ENCODE measurements at regions not wholly inside any gene's neighbourhood (a gene's known extent, or its start where the extent isn't known, plus 50 kb on each side); places are given as distances from the start of the nearest gene placed in this dataset.

- peaks cover 0 to 24% (median 0%) of the 10 kb centered on the region in 7 donors for H3K27me3 ChIP-seq (replicated peaks in 1 of 7)
- WGBS, 5 donors, result 65 to 75% (median 71%) methylated on average over 5 of the region's 5 CpGs
- DNase-seq, result no peak
- H3K27ac ChIP-seq, result no peak overlapping the region
- TF ChIP-seq POLR2AphosphoS5 (IDR thresholded peaks at IDR 0.05), result no peak
- no peak for TF ChIP-seq CTCF (IDR thresholded peaks at IDR 0.05 in 8 of 11, conservative IDR thresholded peaks at IDR 0.05 in 3 of 11)
- TF ChIP-seq POLR2A (IDR thresholded peaks at IDR 0.05), result no peak
- peaks cover 0 to 8% (median 0%) of the 10 kb centered on the region in 6 donors for H3K4me1 ChIP-seq
- H3K36me3 ChIP-seq, result no peaks in the 10 kb centered on the region
- intact Hi-C loops (cut with DNase I; ENCODE audit: low total_unique reads), result no loop called here
- no peaks in the 10 kb centered on the region for H3K9me3 ChIP-seq
- no peak overlapping the region for H3K4me3 ChIP-seq
Measured at GRCh38 chr1:112308716-112309115, 87.3 kb upstream of the CTTNBP2NL start.

GRCh38 chr1:112309499-112309898 lies 86.5 kb upstream of the CTTNBP2NL start:
- TF ChIP-seq POLR2AphosphoS5 (IDR thresholded peaks at IDR 0.05), result no peak
- no peak for TF ChIP-seq POLR2A (IDR thresholded peaks at IDR 0.05)
- TF ChIP-seq CTCF (IDR thresholded peaks at IDR 0.05 in 8 of 11, conservative IDR thresholded peaks at IDR 0.05 in 3 of 11), result no peak
- WGBS, 5 donors, result 74 to 91% (median 80%) methylated on average over 5 of the region's 5 CpGs
- no peaks in the 10 kb centered on the region for H3K36me3 ChIP-seq
- peaks cover 0 to 8% (median 0%) of the 10 kb centered on the region in 6 donors for H3K4me1 ChIP-seq
- DNase-seq, result no peak
- H3K4me3 ChIP-seq, result no peak overlapping the region
- H3K9me3 ChIP-seq, result no peaks in the 10 kb centered on the region
- H3K27me3 ChIP-seq (replicated peaks in 1 of 7), result peaks cover 0 to 24% (median 0%) of the 10 kb centered on the region in 7 donors
- no peak overlapping the region for H3K27ac ChIP-seq
- intact Hi-C loops (cut with DNase I; ENCODE audit: low total_unique reads), result no loop called here

GRCh38 chr1:112312315-112312714 lies 83.7 kb upstream of the CTTNBP2NL start:
- H3K4me3 ChIP-seq, result no peak overlapping the region
- H3K36me3 ChIP-seq, result no peaks in the 10 kb centered on the region
- intact Hi-C loops (cut with DNase I; ENCODE audit: low total_unique reads), result no loop called here
- H3K27me3 ChIP-seq (replicated peaks in 1 of 7), result peaks cover 0 to 24% (median 0%) of the 10 kb centered on the region in 7 donors
- no peaks in the 10 kb centered on the region for H3K9me3 ChIP-seq
- peak overlapping the region in 5 of 8 donors; percentile 5 to 66 (median 44) for H3K27ac ChIP-seq
- DNase-seq, result no peak
- 40 to 53% (median 44%) methylated on average over 4 to 5 of the region's 5 CpGs for WGBS, 5 donors
- peaks cover 0 to 8% (median 0%) of the 10 kb centered on the region in 6 donors for H3K4me1 ChIP-seq
- TF ChIP-seq CTCF (IDR thresholded peaks at IDR 0.05 in 8 of 11, conservative IDR thresholded peaks at IDR 0.05 in 3 of 11) (no peak), POLR2AphosphoS5 (IDR thresholded peaks at IDR 0.05) (peak in 1 of 3 donors; percentile 24), POLR2A (IDR thresholded peaks at IDR 0.05) (no peak)

- WGBS, 5 donors, result 54 to 69% (median 63%) methylated on average over 4 to 5 of the region's 5 CpGs
- intact Hi-C loops (cut with DNase I; ENCODE audit: low total_unique reads), result no loop called here
- no peak for TF ChIP-seq POLR2AphosphoS5 (IDR thresholded peaks at IDR 0.05)
- no peak for TF ChIP-seq POLR2A (IDR thresholded peaks at IDR 0.05)
- no peak for TF ChIP-seq CTCF (IDR thresholded peaks at IDR 0.05 in 8 of 11, conservative IDR thresholded peaks at IDR 0.05 in 3 of 11)
Measured at GRCh38 chr1:112312879-112313278, 83.1 kb upstream of the CTTNBP2NL start.

More at GRCh38 chr1:112312879-112313278, 83.1 kb upstream of the CTTNBP2NL start:
- no peak overlapping the region for H3K4me3 ChIP-seq
- H3K36me3 ChIP-seq, result no peaks in the 10 kb centered on the region
- H3K9me3 ChIP-seq, result no peaks in the 10 kb centered on the region
- H3K4me1 ChIP-seq, result peaks cover 0 to 8% (median 0%) of the 10 kb centered on the region in 6 donors
- DNase-seq, result no peak
- H3K27ac ChIP-seq, result peak overlapping the region in 5 of 8 donors; percentile 5 to 66 (median 44)
- H3K27me3 ChIP-seq (replicated peaks in 1 of 7), result peaks cover 0 to 24% (median 0%) of the 10 kb centered on the region in 7 donors
